GM18505 (cell line): ENCODE measurements at regions not wholly inside any gene's neighbourhood (a gene's known extent, or its start where the extent isn't known, plus 50 kb on each side); places are given as distances from the start of the nearest gene placed in this dataset.

Experiments used
- ATAC-seq: cut with Tn5 transposase; IDR thresholded peaks from one replicate; pipeline ENCODE4 v1.9.1; 2021; ENCODE audit not compliant: unreplicated experiment
- POLR2A ChIP-seq: IDR thresholded peaks from 4 replicates; pipeline ENCODE4 v1.6.1; 2011; ENCODE audit warnings: borderline replicate concordance; ENCODE audit not compliant: insufficient read depth, insufficient read length; ENCODE audit errors: extremely low read depth

DNA sequence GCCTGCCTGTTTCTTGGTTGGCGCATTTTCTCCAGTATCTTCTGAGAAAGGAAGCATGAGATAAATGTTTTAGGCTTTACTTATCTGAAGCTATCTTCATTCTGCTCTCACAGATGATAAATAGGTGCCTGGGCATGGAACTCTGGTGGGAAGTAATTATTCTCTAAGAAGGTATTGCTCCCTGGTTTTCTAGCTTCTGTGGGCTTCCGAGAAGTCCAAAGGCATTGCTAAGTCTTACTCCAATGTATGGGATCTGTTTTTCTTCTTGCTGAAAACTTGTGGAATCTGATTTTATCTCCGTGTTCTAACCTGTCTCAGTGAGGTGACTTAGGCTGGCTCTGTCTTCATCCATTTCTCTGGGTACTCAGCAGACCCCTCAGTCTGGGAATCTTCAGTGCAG, 224.4 kb upstream of the HS6ST1 start:
- no peak for ATAC-seq
- no peak for TF ChIP-seq POLR2A

GRCh38 chr2:128543646-128544045, 225.0 kb upstream of the HS6ST1 start:
- no peak for ATAC-seq
- TF ChIP-seq POLR2A, result no peak

DNA sequence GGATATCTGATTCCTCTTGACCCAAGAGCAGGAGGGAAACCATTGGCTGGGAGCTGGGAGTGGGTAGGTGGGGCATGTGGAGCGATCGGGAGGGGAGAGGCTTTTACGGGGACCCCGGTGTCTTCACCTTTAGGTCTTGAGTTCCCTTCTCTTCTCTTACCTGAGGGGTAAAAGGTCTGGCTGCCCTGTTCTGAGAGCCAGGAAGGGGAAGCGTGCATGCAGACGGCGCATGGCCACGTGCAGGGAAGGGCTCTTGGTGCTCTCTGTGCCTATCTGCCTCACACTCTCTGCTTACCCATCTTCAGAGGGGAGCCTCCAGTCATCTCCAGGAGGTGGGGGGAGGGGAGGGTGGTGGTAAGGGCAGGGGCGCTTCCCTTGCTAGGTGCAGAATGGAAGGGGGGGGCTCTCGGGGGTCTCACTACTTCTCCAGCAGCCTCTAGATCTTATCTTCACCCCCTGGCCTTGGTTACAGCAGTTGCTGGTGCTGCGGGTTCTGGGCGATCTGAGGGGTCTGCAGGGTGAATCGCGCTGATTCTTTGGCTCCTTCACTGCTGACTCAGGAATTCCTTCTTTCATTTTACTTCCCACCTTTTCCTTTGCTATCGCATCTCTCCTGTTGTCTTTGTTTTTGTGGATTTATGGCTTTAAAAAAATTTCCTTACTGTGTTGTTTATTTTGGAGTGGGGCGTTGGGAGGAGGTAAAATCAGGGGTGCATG, 225.8 kb upstream of the HS6ST1 start:
- no peak for ATAC-seq
- TF ChIP-seq POLR2A, result no peak

- TF ChIP-seq POLR2A, result no peak
- no peak for ATAC-seq
Measured at GRCh38 chr2:128545085-128545484, 226.4 kb upstream of the HS6ST1 start.

GRCh38 chr2:128545829-128546228, 227.2 kb upstream of the HS6ST1 start:
- ATAC-seq, result no peak
- TF ChIP-seq POLR2A, result no peak

- TF ChIP-seq POLR2A, result no peak
Measured at GRCh38 chr2:128547667-128548066, 229.0 kb upstream of the HS6ST1 start.

GRCh38 chr2:128548461-128548891, 229.8 kb upstream of the HS6ST1 start:
- no peak for ATAC-seq
- TF ChIP-seq POLR2A, result no peak

More at GRCh38 chr2:128547667-128548066, 229.0 kb upstream of the HS6ST1 start:
- no peak for ATAC-seq

DNA sequence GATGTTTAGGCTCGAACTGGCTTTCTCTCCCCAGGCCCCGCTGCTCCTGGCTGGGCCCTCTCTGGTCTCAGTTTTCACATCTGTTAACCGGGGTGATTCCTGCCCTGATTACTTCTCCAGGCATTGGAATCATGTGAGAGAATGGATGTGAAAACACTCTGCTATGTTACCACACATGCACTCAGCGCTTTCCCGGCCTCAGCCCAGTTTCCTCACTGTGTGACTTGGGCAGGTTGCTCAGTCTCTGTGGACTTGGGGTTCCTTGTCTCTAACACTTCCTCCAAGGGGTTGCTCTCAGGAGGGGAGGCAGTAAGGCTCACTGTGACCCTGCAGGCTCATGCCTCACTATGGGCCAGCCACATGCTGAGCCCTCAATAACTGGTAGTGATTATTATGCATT, 230.4 kb upstream of the HS6ST1 start:
- ATAC-seq, result no peak
- TF ChIP-seq POLR2A, result no peak

DNA sequence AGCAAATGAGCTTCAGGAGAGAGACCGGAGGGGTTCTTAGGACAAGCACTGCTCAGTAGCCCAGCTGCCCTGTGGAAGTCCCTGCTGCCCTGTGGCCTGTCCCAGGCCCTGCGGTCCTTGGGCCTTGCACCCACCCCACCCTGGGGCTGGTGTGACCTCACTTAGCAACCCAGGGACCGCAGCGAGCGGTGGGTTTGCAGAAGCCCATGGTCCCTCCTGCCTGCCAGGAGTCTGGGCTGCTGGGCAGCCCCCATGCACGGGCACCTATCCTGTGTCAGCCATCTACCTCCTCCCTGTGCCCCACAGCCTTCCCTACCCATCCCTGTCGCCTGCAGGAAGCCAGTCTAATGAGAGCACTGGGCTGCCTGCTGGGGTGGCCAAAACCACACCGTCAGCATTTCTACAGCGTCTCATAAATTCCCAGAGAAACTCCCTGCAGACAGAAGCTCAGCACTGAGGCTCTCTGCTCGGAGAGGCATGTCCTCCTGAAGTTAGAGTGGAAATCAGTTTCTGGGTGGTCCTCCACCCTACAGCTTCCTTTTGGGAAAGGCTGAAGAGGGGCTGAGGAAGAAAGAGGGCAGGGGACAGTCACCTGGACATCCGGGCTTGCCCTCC, 231.1 kb upstream of the HS6ST1 start:
- TF ChIP-seq POLR2A, result no peak
- no peak for ATAC-seq

DNA sequence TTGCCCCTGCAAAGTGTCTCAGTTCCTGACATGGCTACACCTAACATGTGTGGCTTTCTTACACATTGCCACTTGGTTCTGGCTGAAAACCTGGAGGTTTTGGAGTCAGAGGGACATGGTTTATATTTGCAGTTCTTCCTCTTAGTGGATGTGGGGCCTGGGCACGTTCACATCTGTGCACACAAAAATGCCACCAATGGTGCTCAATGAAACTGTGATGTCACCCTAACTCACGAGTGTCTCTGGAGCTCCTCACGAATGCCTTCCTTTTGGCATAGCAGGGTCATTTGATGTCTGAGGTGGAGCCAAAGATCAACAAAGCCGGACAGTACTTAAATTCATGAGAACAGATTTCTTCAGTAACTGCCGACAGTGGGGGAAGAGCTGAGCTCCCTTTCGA, 231.7 kb upstream of the HS6ST1 start:
- TF ChIP-seq POLR2A, result no peak
- ATAC-seq, result no peak

GRCh38 chr2:128550801-128551416, 232.2 kb upstream of the HS6ST1 start:
- no peak for ATAC-seq
- TF ChIP-seq POLR2A, result no peak

DNA sequence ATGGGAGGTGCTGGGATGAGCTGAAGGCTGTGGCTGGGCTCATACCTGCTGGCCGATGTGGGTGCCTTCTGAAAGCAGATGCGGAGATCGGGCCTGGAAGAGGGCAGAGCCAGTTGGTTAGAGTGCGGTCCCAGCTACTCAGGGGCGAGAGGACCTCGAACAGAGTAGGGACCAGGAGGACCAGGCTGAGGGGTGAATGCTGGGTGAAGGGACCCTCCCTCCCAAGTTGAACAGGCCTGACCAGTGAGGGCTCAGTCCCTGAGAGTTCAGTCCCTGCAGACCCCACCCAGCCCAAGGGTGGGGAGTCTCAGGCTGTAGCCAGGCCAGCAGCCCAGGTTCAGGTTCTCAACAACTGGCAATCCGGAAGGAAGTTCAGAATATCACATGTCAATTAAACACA, 232.8 kb upstream of the HS6ST1 start:
- TF ChIP-seq POLR2A, result no peak
- ATAC-seq, result no peak

- no peak for TF ChIP-seq POLR2A
- ATAC-seq, result no peak
Measured at GRCh38 chr2:128552141-128552805, 233.6 kb upstream of the HS6ST1 start.
